AG04450 (cell line): ENCODE measurements at regions not wholly inside any gene's neighbourhood (a gene's known extent, or its start where the extent isn't known, plus 50 kb on each side); places are given as distances from the start of the nearest gene placed in this dataset.

Experiments
- CTCF ChIA-PET: fragments of 300-600, 350-600 bp; formaldehyde crosslinking; extraction: SDS; loops from one replicate; lab custom pipeline; 2022; ENCODE audit warnings: antibody characterized with exemption, inconsistent platforms; lab: Charles Lee
- POLR2A ChIA-PET: fragments of 350-600 bp; formaldehyde crosslinking; extraction: SDS; loops from one replicate; lab custom pipeline; 2021; ENCODE audit warnings: antibody characterized with exemption, inconsistent platforms; lab: Yijun Ruan, JAX
- DNase-seq: peaks from one replicate; pipeline ENCODE4 v3.0.0-alpha.2; 2011; ENCODE audit warnings: low read depth, low spot score
- H3K27ac ChIP-seq: one replicate; pipeline ENCODE4 v1.5.1; 2012; ENCODE audit warnings: low read depth, low read length, control low read depth
- H3K27me3 ChIP-seq: one replicate; pipeline ENCODE4 v1.6.0; 2012; ENCODE audit warnings: low read length; ENCODE audit not compliant: control insufficient read depth, insufficient read depth
- H3K4me3 ChIP-seq: 2 replicates; pipeline ENCODE4 v1.5.1; 2011; ENCODE audit warnings: mild to moderate bottlenecking, low read depth, low read length, control low read depth
- H3K9me3 ChIP-seq: 2 replicates; pipeline ENCODE4 v1.5.1; 2012; ENCODE audit warnings: low read length; ENCODE audit not compliant: control insufficient read depth, insufficient read depth
- TF ChIP-seq, protein P1 (sequence below): IDR thresholded peaks from 2 replicates; pipeline ENCODE4 v1.5.1; 2011; ENCODE audit warnings: low read depth, low read length, control low read depth, inconsistent platforms

- Histone ChIP-seq H3K4me3 (no peak overlapping the region), H3K27me3 (peaks cover 31% of the 10 kb centered on the region), H3K27ac (no peak overlapping the region), H3K9me3 (no peaks in the 10 kb centered on the region; the same call in 1 of the 2 replicates)
- no peak for DNase-seq
- ChIA-PET POLR2A (no interaction called here), CTCF (interaction anchor here (1.8 kb wide), 1 partner anchor 28 kb away, joined by 6 read pairs; no protein-coding TSS in a partner anchor)
- TF ChIP-seq, protein P1, sequence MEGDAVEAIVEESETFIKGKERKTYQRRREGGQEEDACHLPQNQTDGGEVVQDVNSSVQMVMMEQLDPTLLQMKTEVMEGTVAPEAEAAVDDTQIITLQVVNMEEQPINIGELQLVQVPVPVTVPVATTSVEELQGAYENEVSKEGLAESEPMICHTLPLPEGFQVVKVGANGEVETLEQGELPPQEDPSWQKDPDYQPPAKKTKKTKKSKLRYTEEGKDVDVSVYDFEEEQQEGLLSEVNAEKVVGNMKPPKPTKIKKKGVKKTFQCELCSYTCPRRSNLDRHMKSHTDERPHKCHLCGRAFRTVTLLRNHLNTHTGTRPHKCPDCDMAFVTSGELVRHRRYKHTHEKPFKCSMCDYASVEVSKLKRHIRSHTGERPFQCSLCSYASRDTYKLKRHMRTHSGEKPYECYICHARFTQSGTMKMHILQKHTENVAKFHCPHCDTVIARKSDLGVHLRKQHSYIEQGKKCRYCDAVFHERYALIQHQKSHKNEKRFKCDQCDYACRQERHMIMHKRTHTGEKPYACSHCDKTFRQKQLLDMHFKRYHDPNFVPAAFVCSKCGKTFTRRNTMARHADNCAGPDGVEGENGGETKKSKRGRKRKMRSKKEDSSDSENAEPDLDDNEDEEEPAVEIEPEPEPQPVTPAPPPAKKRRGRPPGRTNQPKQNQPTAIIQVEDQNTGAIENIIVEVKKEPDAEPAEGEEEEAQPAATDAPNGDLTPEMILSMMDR = no peak
These were observed 51.3 kb upstream of the PFKP start for GRCh38 chr10:3016016-3016415.

- H3K27ac ChIP-seq = no peak overlapping the region
- H3K27me3 ChIP-seq = peaks cover 30% of the 10 kb centered on the region
- CTCF ChIA-PET = interaction anchor here (0.7 to 1.8 kb wide), 2 partner anchors 29 to 87 kb away, joined by 4 to 6 read pairs; no protein-coding TSS in a partner anchor
- POLR2A ChIA-PET = no interaction called here
- H3K9me3 ChIP-seq = no peaks in the 10 kb centered on the region; the same call in 1 of the 2 replicates
- no peak for DNase-seq
- no peak overlapping the region for H3K4me3 ChIP-seq
- TF ChIP-seq, protein P1 = no peak
These were observed 52.4 kb upstream of the PFKP start for GRCh38 chr10:3014968-3015367.

DNA sequence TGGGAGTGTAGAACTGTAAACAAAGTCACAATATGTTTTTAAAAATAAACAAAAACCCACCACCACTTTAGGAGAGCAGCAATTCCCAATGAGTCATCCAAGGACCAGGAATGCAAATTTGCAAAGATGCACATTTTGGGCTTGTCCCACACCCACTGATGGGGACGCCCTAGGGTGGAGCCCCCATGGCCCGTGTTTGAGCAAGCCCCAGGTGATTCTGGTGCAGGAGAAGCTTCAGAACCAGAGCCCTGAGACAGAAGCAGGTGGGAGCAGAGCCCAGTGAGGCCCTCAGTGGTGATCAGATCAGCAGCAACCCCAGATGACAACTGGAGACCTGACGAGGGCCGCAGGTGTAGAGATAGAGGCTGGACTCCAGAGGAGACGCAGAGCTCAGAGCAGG lies 55.1 kb upstream of the PFKP start:
- Histone ChIP-seq H3K27me3 (peaks cover 27% of the 10 kb centered on the region), H3K27ac (no peak overlapping the region), H3K4me3 (no peak overlapping the region), H3K9me3 (no peaks in the 10 kb centered on the region; the same call in 1 of the 2 replicates)
- ChIA-PET POLR2A (interaction anchor here (0.6 kb wide), 1 partner anchor 40 kb away, joined by 3 read pairs; no protein-coding TSS in a partner anchor), CTCF (interaction anchor here (0.6 to 0.9 kb wide), 2 partner anchors 84 to 98 kb away, joined by 3 read pairs; no protein-coding TSS in a partner anchor)
- TF ChIP-seq, protein P1 = no peak
- no peak for DNase-seq

- no peak for DNase-seq
- CTCF ChIA-PET = interaction anchor here (0.6 to 3.0 kb wide), 3 partner anchors 18 to 83 kb away, joined by 3 to 8 read pairs (median 3); no protein-coding TSS in a partner anchor
- POLR2A ChIA-PET = no interaction called here
These were observed 56.4 kb upstream of the PFKP start for GRCh38 chr10:3010816-3011460.

GRCh38 chr10:3010334-3010733 lies 57.0 kb upstream of the PFKP start:
- no peak overlapping the region for H3K27ac ChIP-seq
- CTCF ChIA-PET = interaction anchor here (1.0 to 3.0 kb wide), 3 partner anchors 19 to 82 kb away, joined by 3 to 8 read pairs (median 3); no protein-coding TSS in a partner anchor
- peaks cover 27% of the 10 kb centered on the region for H3K27me3 ChIP-seq
- H3K4me3 ChIP-seq = no peak overlapping the region
- DNase-seq = no peak
- TF ChIP-seq, protein P1 = no peak
- POLR2A ChIA-PET = no interaction called here
- no peaks in the 10 kb centered on the region; the same call in 1 of the 2 replicates for H3K9me3 ChIP-seq

More at GRCh38 chr10:3010816-3011460, 56.4 kb upstream of the PFKP start:
- TF ChIP-seq, protein P1 = no peak
- Histone ChIP-seq H3K27me3 (peaks cover 27% of the 10 kb centered on the region), H3K9me3 (no peaks in the 10 kb centered on the region; the same call in 1 of the 2 replicates), H3K4me3 (no peak overlapping the region), H3K27ac (no peak overlapping the region)
